Skeletal muscle satellite cell (primary cell): ENCODE measurements at regions not wholly inside any gene's neighbourhood (a gene's known extent, or its start where the extent isn't known, plus 50 kb on each side); places are given as distances from the start of the nearest gene placed in this dataset.

Source experiments
- H3K27me3 ChIP-seq: 2 replicates; pipeline ENCODE4 v1.7.0; 2013; ENCODE audit warnings: low read length; ENCODE audit not compliant: control insufficient read depth, insufficient read depth
- H3K36me3 ChIP-seq: 2 replicates; pipeline ENCODE4 v1.7.0; 2013; ENCODE audit warnings: mild to moderate bottlenecking, control low read depth, low read length; ENCODE audit not compliant: insufficient read depth
- H3K4me1 ChIP-seq: 2 replicates; pipeline ENCODE4 v1.7.0; 2013; ENCODE audit warnings: low read length; ENCODE audit not compliant: control insufficient read depth, insufficient read depth
- H3K4me2 ChIP-seq: 2 replicates; pipeline ENCODE4 v1.7.0; 2013; ENCODE audit warnings: mild to moderate bottlenecking, low read length
- H3K4me3 ChIP-seq: 2 replicates; pipeline ENCODE4 v1.7.0; 2013; ENCODE audit warnings: low read length
- H3K9ac ChIP-seq: 2 replicates; pipeline ENCODE4 v1.7.0; 2013; ENCODE audit warnings: mild to moderate bottlenecking, low read depth, low read length, moderate library complexity
- H3K9me3 ChIP-seq: replicated peaks from 2 replicates; pipeline ENCODE4 v1.7.0; 2013; ENCODE audit warnings: mild to moderate bottlenecking, control low read depth, low read length

DNA sequence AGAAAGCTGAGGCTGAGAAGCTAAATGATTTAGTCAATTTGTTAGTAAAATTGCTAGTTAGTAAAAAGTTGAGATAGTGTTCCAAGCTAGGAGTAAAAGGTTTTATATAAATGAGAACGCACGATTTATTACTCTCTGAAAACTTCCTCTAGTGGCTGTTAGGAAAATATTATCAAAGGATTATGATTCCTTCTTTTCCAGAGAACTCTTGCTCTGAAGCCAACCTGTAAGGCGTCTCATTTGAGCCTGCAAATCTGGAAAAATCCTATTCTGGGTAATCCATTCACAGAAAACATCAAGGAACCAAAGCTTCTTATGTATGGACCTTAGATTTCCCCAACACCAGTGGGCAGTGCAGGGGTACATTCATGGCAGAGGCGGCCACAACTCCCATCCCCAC lies 252.7 kb downstream of the SOD2 start:
- no peaks in the 10 kb centered on the region for H3K9me3 ChIP-seq
- H3K27me3 ChIP-seq: peaks cover 13% of the 10 kb centered on the region
- no peaks in the 10 kb centered on the region for H3K4me1 ChIP-seq
- H3K36me3 ChIP-seq: no peaks in the 10 kb centered on the region
- no peak overlapping the region for H3K9ac ChIP-seq
- H3K4me2 ChIP-seq: no peak overlapping the region
- H3K4me3 ChIP-seq: no peak overlapping the region

DNA sequence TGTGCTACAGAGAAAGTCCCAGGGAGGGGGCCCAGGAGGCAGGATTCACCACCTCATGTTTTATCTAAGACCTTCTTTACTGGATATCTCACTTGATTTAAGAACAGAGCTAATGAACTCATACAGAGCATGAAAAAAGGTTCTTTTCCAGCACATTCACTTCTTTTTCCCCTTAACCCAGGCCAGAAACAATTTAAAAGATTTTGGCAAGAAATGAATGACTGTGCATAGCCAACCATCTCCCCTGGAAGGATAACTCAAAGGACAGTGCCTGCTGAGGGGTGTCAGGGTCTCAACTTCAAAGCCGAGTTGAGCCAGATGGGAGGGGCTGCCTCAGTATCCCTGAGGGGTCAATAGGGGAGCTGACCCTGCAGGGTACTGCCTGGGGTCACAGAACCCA lies 253.4 kb downstream of the SOD2 start:
- peaks cover 7% of the 10 kb centered on the region for H3K27me3 ChIP-seq
- H3K9me3 ChIP-seq: no peaks in the 10 kb centered on the region
- no peaks in the 10 kb centered on the region for H3K4me1 ChIP-seq
- no peak overlapping the region for H3K4me2 ChIP-seq
- no peak overlapping the region for H3K4me3 ChIP-seq
- no peaks in the 10 kb centered on the region for H3K36me3 ChIP-seq
- no peak overlapping the region for H3K9ac ChIP-seq

DNA sequence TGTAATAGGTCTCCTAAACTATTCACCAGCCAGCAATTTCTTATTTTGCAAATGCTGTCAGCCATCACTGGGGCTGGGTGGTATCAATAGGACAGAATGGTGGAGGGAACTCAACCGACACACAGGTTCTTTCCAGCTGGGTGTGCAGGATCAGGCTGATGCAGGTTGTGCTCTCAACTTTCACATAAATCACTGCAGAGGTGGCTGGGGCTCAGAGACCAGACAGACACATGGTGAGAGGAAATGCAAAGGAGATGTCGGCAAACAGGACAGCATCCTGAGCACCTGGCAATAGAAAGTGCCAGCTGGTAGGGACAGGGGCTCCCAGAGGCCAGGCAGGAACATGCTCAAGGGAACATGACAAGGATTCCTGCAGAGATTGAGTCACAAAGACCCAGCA lies 254.9 kb downstream of the SOD2 start:
- H3K4me1 ChIP-seq: no peaks in the 10 kb centered on the region
- H3K9ac ChIP-seq: no peak overlapping the region
- H3K4me3 ChIP-seq: no peak overlapping the region
- H3K4me2 ChIP-seq: no peak overlapping the region
- H3K27me3 ChIP-seq: peaks cover 4% of the 10 kb centered on the region
- no peaks in the 10 kb centered on the region for H3K9me3 ChIP-seq
- no peaks in the 10 kb centered on the region for H3K36me3 ChIP-seq

GRCh38 chr6:159436581-159436980 lies 256.5 kb downstream of the SOD2 start:
- no peaks in the 10 kb centered on the region for H3K27me3 ChIP-seq
- no peak overlapping the region for H3K4me3 ChIP-seq
- H3K4me1 ChIP-seq: no peaks in the 10 kb centered on the region
- H3K4me2 ChIP-seq: no peak overlapping the region
- H3K36me3 ChIP-seq: no peaks in the 10 kb centered on the region
- no peaks in the 10 kb centered on the region for H3K9me3 ChIP-seq
- H3K9ac ChIP-seq: no peak overlapping the region

GRCh38 chr6:159435701-159436100 lies 257.3 kb downstream of the SOD2 start:
- Histone ChIP-seq H3K4me2 (no peak overlapping the region), H3K9me3 (no peaks in the 10 kb centered on the region), H3K27me3 (no peaks in the 10 kb centered on the region), H3K9ac (no peak overlapping the region), H3K4me3 (no peak overlapping the region), H3K36me3 (no peaks in the 10 kb centered on the region), H3K4me1 (no peaks in the 10 kb centered on the region)

- H3K4me3 ChIP-seq: no peak overlapping the region
- H3K27me3 ChIP-seq: no peaks in the 10 kb centered on the region
- no peak overlapping the region for H3K4me2 ChIP-seq
- H3K9me3 ChIP-seq: no peaks in the 10 kb centered on the region
- H3K9ac ChIP-seq: no peak overlapping the region
- no peaks in the 10 kb centered on the region for H3K36me3 ChIP-seq
- H3K4me1 ChIP-seq: no peaks in the 10 kb centered on the region
These were observed 258.6 kb downstream of the SOD2 start for GRCh38 chr6:159434410-159434809.

GRCh38 chr6:159433550-159433949 lies 259.5 kb downstream of the SOD2 start:
- Histone ChIP-seq H3K36me3 (no peaks in the 10 kb centered on the region), H3K4me1 (no peaks in the 10 kb centered on the region), H3K4me2 (no peak overlapping the region), H3K9ac (no peak overlapping the region), H3K27me3 (no peaks in the 10 kb centered on the region), H3K4me3 (no peak overlapping the region), H3K9me3 (no peaks in the 10 kb centered on the region)

GRCh38 chr6:159431750-159432149 lies 261.3 kb downstream of the SOD2 start:
- no peaks in the 10 kb centered on the region for H3K9me3 ChIP-seq

DNA sequence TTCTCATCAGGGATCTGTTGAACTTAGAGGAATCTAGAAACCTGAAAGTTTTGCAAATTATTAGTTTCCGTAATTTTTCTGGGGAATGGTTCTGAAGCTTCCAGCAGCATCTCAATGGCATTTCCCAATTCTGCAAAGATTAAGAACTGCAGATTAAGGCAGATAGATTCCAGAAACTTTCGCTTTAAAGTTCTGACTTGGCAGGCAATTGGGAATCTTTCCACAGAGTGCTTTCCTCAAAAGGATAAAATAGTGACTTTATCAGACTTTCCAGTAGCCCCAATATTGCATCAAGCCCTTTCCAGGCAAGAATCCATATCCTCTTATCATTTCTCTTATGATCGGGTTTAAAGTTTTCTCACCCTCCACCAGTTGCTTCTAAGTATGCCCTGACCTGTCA lies 261.1 kb downstream of the FNDC1 start:
- no peaks in the 10 kb centered on the region for H3K36me3 ChIP-seq
- H3K27me3 ChIP-seq: no peaks in the 10 kb centered on the region

More at GRCh38 chr6:159431750-159432149, 261.3 kb downstream of the SOD2 start:
- no peak overlapping the region for H3K4me2 ChIP-seq
- H3K27me3 ChIP-seq: no peaks in the 10 kb centered on the region
- no peak overlapping the region for H3K9ac ChIP-seq
- no peaks in the 10 kb centered on the region for H3K4me1 ChIP-seq
- no peaks in the 10 kb centered on the region for H3K36me3 ChIP-seq
- no peak overlapping the region for H3K4me3 ChIP-seq

DNA sequence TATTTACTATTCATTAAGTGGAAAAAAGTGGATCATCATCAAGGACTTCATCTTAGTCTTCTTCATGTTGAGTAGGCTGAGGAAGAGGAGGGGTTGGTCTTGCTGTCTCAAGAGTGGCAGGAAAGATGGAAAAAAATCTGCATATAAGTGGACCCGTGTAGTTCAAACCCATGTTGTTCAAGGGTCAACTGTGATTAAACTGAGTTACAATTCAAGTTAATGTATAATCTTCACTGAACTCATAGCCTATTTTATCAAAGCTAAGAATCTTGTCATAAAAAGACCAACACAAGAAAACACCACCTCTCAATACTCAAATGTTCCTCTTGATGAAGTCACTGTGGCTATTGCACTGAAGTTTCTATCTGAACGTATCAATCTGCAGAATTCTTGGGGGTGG lies 260.2 kb downstream of the FNDC1 start:
- Histone ChIP-seq H3K9ac (no peak overlapping the region), H3K4me2 (no peak overlapping the region), H3K27me3 (no peaks in the 10 kb centered on the region), H3K4me1 (no peaks in the 10 kb centered on the region), H3K9me3 (no peaks in the 10 kb centered on the region), H3K4me3 (no peak overlapping the region), H3K36me3 (no peaks in the 10 kb centered on the region)

More for the DNA sequence above, 261.1 kb downstream of the FNDC1 start:
- Histone ChIP-seq H3K4me1 (no peaks in the 10 kb centered on the region), H3K9me3 (no peaks in the 10 kb centered on the region), H3K4me3 (no peak overlapping the region), H3K9ac (no peak overlapping the region), H3K4me2 (no peak overlapping the region)

DNA sequence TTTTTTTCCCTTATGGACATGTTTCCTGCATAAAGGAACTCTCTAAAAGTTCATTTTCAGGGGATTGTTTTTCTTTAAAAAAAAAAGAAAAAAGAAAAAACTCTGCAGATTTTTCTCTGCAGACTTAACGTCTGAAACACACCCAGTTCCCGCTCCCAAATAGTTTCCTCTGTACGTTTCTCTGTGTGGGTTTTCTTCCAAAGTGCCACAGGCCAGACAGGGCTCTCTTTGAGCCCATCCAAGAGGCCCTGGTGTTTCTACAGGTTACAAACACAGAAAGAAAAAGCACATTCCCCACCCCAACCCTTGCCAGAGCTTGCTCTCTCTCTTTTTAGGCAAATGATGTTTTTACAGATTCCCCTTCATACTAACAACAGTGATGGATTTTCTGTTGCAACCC lies 258.6 kb downstream of the FNDC1 start:
- Histone ChIP-seq H3K4me1 (no peaks in the 10 kb centered on the region), H3K36me3 (no peaks in the 10 kb centered on the region), H3K27me3 (no peaks in the 10 kb centered on the region), H3K9ac (no peak overlapping the region), H3K4me3 (no peak overlapping the region), H3K9me3 (no peaks in the 10 kb centered on the region), H3K4me2 (no peak overlapping the region)

DNA sequence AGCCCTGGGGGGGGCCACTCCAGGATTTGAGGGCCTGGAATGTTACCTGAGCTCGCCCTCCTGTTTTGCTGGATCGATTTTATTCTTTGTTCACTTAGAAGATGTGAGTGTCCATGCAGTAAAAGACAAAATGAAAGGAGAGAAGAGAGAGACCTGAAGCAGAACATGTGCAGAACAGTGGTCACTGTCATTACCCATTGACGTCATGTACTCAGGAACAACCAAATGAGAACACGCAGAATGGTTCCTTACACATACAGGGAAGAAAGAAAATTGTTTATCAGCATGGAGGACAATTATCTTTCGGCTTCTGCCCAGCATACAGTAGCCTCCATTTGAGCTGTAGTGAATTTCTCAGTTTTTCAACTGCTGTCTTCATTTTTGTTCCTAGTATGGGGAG lies 258.1 kb downstream of the FNDC1 start:
- Histone ChIP-seq H3K36me3 (no peaks in the 10 kb centered on the region), H3K27me3 (no peaks in the 10 kb centered on the region), H3K4me3 (no peak overlapping the region), H3K4me2 (no peak overlapping the region), H3K9ac (no peak overlapping the region), H3K9me3 (no peaks in the 10 kb centered on the region), H3K4me1 (no peaks in the 10 kb centered on the region)
